Upper lobe of left lung (tissue), 4 donors: ENCODE measurements at regions not wholly inside any gene's neighbourhood (a gene's known extent, or its start where the extent isn't known, plus 50 kb on each side); places are given as distances from the start of the nearest gene placed in this dataset.
"Not testable (repeated sequence)": the region's sequence is repeated elsewhere in the genome, so short reads cannot be mapped to it uniquely, and the experiment has no call there.

Source experiments
- EP300 ChIP-seq, 4 donors: sonication (generic); formaldehyde crosslinking; IDR thresholded peaks; one replicate each; pipeline ENCODE4 v1.5.1; 2017; ENCODE audit warnings: antibody characterized with exemption in 4 of 4, control low read depth in 2 of 4
- POLR2AphosphoS5 ChIP-seq, 2 donors: sonication (generic); formaldehyde crosslinking; IDR thresholded peaks; one replicate each; pipeline ENCODE4 v1.5.1; 2017; ENCODE audit warnings: antibody characterized with exemption in 2 of 2
- TF ChIP-seq, protein P1 (sequence below), 6 experiments: fragments of 450-650 bp in 4 of 6; fragments of 200-600 bp in 2 of 6; sonication (generic) in 2 of 6; IDR thresholded peaks; one replicate each; pipeline ENCODE4 v1.5.1; 2016 to 2019; ENCODE audit warnings: antibody characterized with exemption in 6 of 6

DNA sequence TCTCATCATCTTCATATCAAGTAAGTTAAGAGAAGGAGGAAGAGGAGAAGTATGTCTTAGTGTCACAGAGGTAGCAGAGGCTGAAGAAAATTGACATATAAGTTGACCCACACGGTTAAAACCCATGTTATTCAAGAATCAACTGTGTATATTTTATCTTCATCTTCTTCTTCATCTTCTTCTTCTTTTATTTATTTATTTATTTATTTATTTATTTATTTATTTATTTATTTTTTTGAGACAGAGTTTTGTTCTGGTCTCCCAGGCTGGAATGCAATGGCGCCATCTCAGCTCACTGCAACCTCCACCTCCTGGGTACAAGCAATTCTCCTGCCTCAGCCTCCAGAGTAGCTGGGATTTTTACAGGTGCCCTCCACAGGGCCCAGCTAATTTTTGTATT is 1242.3 kb upstream of the RAG2 start:
- not testable (repeated sequence) for TF ChIP-seq POLR2AphosphoS5, EP300 (IDR thresholded peaks at IDR 0.05)
- TF ChIP-seq, protein P1, sequence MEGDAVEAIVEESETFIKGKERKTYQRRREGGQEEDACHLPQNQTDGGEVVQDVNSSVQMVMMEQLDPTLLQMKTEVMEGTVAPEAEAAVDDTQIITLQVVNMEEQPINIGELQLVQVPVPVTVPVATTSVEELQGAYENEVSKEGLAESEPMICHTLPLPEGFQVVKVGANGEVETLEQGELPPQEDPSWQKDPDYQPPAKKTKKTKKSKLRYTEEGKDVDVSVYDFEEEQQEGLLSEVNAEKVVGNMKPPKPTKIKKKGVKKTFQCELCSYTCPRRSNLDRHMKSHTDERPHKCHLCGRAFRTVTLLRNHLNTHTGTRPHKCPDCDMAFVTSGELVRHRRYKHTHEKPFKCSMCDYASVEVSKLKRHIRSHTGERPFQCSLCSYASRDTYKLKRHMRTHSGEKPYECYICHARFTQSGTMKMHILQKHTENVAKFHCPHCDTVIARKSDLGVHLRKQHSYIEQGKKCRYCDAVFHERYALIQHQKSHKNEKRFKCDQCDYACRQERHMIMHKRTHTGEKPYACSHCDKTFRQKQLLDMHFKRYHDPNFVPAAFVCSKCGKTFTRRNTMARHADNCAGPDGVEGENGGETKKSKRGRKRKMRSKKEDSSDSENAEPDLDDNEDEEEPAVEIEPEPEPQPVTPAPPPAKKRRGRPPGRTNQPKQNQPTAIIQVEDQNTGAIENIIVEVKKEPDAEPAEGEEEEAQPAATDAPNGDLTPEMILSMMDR (IDR thresholded peaks at IDR 0.05): not testable (repeated sequence)
